ENCODE measurements at regions not wholly inside any gene's neighbourhood (a gene's known extent, or its start where the extent isn't known, plus 50 kb on each side); places are given as distances from the start of the nearest gene placed in this dataset.

- TF ChIP-seq CHD2 (IDR thresholded peaks at IDR 0.05; ENCODE audit: borderline replicate concordance, low read depth, low read length) = no peak
- no peak for TF ChIP-seq RFX5 (IDR thresholded peaks at IDR 0.05; ENCODE audit: low read depth, low read length)
- no peak for TF ChIP-seq BRCA1 (IDR thresholded peaks at IDR 0.05; ENCODE audit: low read depth, low read length)
- no peak for TF ChIP-seq SMAD1 (IDR thresholded peaks at IDR 0.05; ENCODE audit: low read depth, partially characterized antibody)
- TF ChIP-seq RAD21 (IDR thresholded peaks at IDR 0.05; ENCODE audit: insufficient read depth, low read depth, low read length) = no peak
- TF ChIP-seq RBBP5 (conservative IDR thresholded peaks at IDR 0.05) = no peak
- no peak for TF ChIP-seq POLR2A (IDR thresholded peaks at IDR 0.05; ENCODE audit: low read depth, low read length)
- no peak for TF ChIP-seq GABPA (IDR thresholded peaks at IDR 0.05; ENCODE audit: low read depth)
- no peak for TF ChIP-seq JUNB (IDR thresholded peaks at IDR 0.05)
- no peak for TF ChIP-seq CTCF (IDR thresholded peaks at IDR 0.05 in 2 of 3, conservative IDR thresholded peaks at IDR 0.05 in 1 of 3; ENCODE audit: control insufficient read depth in 2 of 3, extremely low read depth in 1 of 3, insufficient read depth in 1 of 3, low read depth in 3 of 3, low read length in 3 of 3)
- TF ChIP-seq, protein P1, sequence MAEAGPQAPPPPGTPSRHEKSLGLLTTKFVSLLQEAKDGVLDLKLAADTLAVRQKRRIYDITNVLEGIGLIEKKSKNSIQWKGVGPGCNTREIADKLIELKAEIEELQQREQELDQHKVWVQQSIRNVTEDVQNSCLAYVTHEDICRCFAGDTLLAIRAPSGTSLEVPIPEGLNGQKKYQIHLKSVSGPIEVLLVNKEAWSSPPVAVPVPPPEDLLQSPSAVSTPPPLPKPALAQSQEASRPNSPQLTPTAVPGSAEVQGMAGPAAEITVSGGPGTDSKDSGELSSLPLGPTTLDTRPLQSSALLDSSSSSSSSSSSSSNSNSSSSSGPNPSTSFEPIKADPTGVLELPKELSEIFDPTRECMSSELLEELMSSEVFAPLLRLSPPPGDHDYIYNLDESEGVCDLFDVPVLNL (IDR thresholded peaks at IDR 0.05; ENCODE audit: low read depth, low read length) = no peak
- no peak for TF ChIP-seq EZH2 (IDR thresholded peaks at IDR 0.05; ENCODE audit: borderline replicate concordance, control insufficient read depth, low read depth, low read length)
Observed at GRCh38 chr4:148730766-148731165, 288.6 kb upstream of the NR3C2 start.

Data from GM12878 (cell line).